Keratinocyte (primary cell): ENCODE measurements at regions not wholly inside any gene's neighbourhood (a gene's known extent, or its start where the extent isn't known, plus 50 kb on each side); places are given as distances from the start of the nearest gene placed in this dataset.

Experiments
- DNase-seq: peaks from one replicate; pipeline ENCODE4 v3.0.0-alpha.2; 2011; ENCODE audit warnings: low read depth, missing footprints, low spot score
- FAIRE-seq: peaks from 2 replicates; lab custom pipeline; 2011; peaks lifted over from hg19 to GRCh38; lab: Jason Lieb, UNC
- H2AFZ ChIP-seq: 2 replicates; pipeline ENCODE4 v1.6.0; 2012; ENCODE audit warnings: low read length, control low read depth, inconsistent platforms; ENCODE audit not compliant: control insufficient read depth
- H3K27ac ChIP-seq: 2 replicates; pipeline ENCODE4 v1.5.1; 2011; ENCODE audit warnings: low read length; ENCODE audit not compliant: control insufficient read depth, insufficient read depth
- H3K27me3 ChIP-seq: 3 replicates; pipeline ENCODE4 v1.6.0; 2011; ENCODE audit warnings: low read length; ENCODE audit not compliant: control insufficient read depth, insufficient read depth; ENCODE audit errors: extremely low read depth
- H3K36me3 ChIP-seq, 2 experiments: 2 replicates in 1 of 2; 3 replicates in 1 of 2; pipeline ENCODE4 v1.5.1; 2011; ENCODE audit warnings: low read length in 2 of 2, mild to moderate bottlenecking in 1 of 2; ENCODE audit not compliant: control insufficient read depth in 2 of 2, insufficient read depth in 2 of 2; ENCODE audit errors: extremely low read depth in 1 of 2
- H3K4me1 ChIP-seq: 3 replicates; pipeline ENCODE4 v1.5.1; 2011; ENCODE audit warnings: low read length; ENCODE audit not compliant: control insufficient read depth, insufficient read depth; ENCODE audit errors: extremely low read depth
- H3K4me2 ChIP-seq: 3 replicates; pipeline ENCODE4 v1.6.0; 2011; ENCODE audit warnings: low read depth, low read length; ENCODE audit not compliant: control insufficient read depth, insufficient read depth; ENCODE audit errors: extremely low read depth
- H3K4me3 ChIP-seq, 3 experiments: fragments of 200-600 bp in 1 of 3; sonication (generic) in 1 of 3; 2 replicates in 2 of 3; 3 replicates in 1 of 3; pipeline ENCODE4 v1.5.1; 2011 to 2016; ENCODE audit warnings: low read length in 3 of 3, mild to moderate bottlenecking in 3 of 3, control low read depth in 2 of 3, inconsistent platforms in 1 of 3, low read depth in 1 of 3, mixed read lengths in 1 of 3, mixed run types in 1 of 3, moderate library complexity in 1 of 3; ENCODE audit not compliant: control insufficient read depth in 2 of 3, insufficient read depth in 2 of 3; ENCODE audit errors: extremely low read depth in 1 of 3
- H3K79me2 ChIP-seq: 2 replicates; pipeline ENCODE4 v1.6.0; 2012; ENCODE audit warnings: low read length; ENCODE audit not compliant: control insufficient read depth, insufficient read depth
- H3K9ac ChIP-seq: 3 replicates; pipeline ENCODE4 v1.6.0; 2011; ENCODE audit warnings: low read length; ENCODE audit not compliant: control insufficient read depth, insufficient read depth; ENCODE audit errors: extremely low read depth
- H3K9me1 ChIP-seq: 3 replicates; pipeline ENCODE4 v1.6.0; 2011; ENCODE audit warnings: low read length; ENCODE audit not compliant: control insufficient read depth, insufficient read depth; ENCODE audit errors: extremely low read depth
- H3K9me3 ChIP-seq: 2 replicates; pipeline ENCODE4 v1.5.1; 2012; ENCODE audit warnings: low read depth, low read length; ENCODE audit not compliant: control insufficient read depth
- H4K20me1 ChIP-seq: 3 replicates; pipeline ENCODE4 v1.6.0; 2011; ENCODE audit warnings: low read length; ENCODE audit not compliant: control insufficient read depth, insufficient read depth; ENCODE audit errors: extremely low read depth
- EZH2 ChIP-seq: IDR thresholded peaks from one replicate; pipeline ENCODE4 v1.6.1; 2012; ENCODE audit warnings: inconsistent platforms, mild to moderate bottlenecking, low read length, moderate library complexity
- dilution Hi-C: fragments of 300-500 bp; cut with MboI; formaldehyde crosslinking; loops from one replicate; pipeline ENCODE4 v1.7.0; 2020; ENCODE audit warnings: low sequenced_read_pairs; ENCODE audit not compliant: extremely low pct_ligation_motif_present
- TF ChIP-seq, protein P1 (sequence below), 3 experiments: IDR thresholded peaks in 1 of 3; conservative IDR thresholded peaks in 1 of 3; optimal IDR thresholded peaks in 1 of 3; 2 replicates in 2 of 3; 3 replicates in 1 of 3; pipeline versions ENCODE3 to v1.5.1; 2011; ENCODE audit warnings: low read length in 3 of 3, mild to moderate bottlenecking in 3 of 3, moderate library complexity in 2 of 3, control low read depth in 1 of 3, inconsistent platforms in 1 of 3; ENCODE audit not compliant: insufficient read depth in 2 of 3; ENCODE audit errors: extremely low read depth in 1 of 3

DNA sequence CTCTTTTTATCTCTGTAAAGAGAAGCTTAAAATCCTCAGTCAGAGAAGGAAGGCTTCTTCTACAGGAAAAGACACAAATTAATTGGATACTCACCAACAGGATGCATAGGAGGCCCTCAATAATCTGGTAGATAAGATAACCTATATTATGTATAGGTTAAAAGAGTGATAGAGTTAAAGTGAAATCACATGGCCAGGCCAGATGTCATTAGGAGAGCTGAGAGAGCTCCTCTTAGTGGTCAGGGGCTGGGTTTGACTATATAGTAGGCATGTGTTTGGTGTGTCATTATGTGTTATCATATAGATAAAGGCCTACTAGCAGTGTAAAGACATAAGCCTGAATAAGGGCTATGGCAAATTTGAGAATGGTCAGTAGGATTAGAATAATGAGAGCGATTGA is 479.3 kb downstream of the EPHA3 start:
- FAIRE-seq (no peak), DNase-seq (no peak)
- Histone ChIP-seq H3K4me1 (no peaks in the 10 kb centered on the region), H3K27me3 (no peaks in the 10 kb centered on the region), H3K36me3 (no peaks in the 10 kb centered on the region), H3K4me2 (no peak overlapping the region), H3K9ac (no peak overlapping the region), H3K9me3 (no peaks in the 10 kb centered on the region), H4K20me1 (no peaks in the 10 kb centered on the region), H3K4me3 (no peak overlapping the region), H2AFZ (no peak overlapping the region), H3K27ac (no peak overlapping the region), H3K79me2 (no peaks in the 10 kb centered on the region), H3K9me1 (no peaks in the 10 kb centered on the region)
- dilution Hi-C loops, result no loop called here
- TF ChIP-seq, protein P1, sequence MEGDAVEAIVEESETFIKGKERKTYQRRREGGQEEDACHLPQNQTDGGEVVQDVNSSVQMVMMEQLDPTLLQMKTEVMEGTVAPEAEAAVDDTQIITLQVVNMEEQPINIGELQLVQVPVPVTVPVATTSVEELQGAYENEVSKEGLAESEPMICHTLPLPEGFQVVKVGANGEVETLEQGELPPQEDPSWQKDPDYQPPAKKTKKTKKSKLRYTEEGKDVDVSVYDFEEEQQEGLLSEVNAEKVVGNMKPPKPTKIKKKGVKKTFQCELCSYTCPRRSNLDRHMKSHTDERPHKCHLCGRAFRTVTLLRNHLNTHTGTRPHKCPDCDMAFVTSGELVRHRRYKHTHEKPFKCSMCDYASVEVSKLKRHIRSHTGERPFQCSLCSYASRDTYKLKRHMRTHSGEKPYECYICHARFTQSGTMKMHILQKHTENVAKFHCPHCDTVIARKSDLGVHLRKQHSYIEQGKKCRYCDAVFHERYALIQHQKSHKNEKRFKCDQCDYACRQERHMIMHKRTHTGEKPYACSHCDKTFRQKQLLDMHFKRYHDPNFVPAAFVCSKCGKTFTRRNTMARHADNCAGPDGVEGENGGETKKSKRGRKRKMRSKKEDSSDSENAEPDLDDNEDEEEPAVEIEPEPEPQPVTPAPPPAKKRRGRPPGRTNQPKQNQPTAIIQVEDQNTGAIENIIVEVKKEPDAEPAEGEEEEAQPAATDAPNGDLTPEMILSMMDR (optimal IDR thresholded peaks at IDR 0.05 in 1 of 3, IDR thresholded peaks at IDR 0.05 in 1 of 3, conservative IDR thresholded peaks at IDR 0.05 in 1 of 3; ENCODE audit: extremely low read depth in 1 of 3, insufficient read depth in 2 of 3, low read length in 3 of 3), result no peak
- no peak for TF ChIP-seq EZH2

DNA sequence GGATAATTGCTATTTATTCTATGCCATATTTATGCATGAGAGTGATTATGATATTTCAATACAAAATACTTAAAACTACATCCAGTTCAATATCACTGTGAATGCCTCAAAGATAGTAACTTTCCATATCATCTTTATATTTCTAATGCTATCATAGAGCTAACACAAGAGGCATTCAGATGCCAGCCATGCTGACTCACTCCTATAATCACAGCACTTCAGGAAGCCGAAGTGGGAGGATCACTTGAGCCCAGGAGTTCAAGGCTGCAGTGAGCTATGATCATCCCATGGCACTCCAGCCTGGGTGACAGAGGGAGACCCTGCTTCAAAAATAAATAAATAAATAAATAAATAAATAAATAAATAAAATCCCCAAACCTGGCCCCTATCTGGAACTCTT is 498.7 kb downstream of the EPHA3 start:
- Histone ChIP-seq H3K9me1 (no peaks in the 10 kb centered on the region), H4K20me1 (no peaks in the 10 kb centered on the region), H3K9ac (no peak overlapping the region), H3K4me1 (no peaks in the 10 kb centered on the region), H3K27me3 (no peaks in the 10 kb centered on the region), H3K79me2 (no peaks in the 10 kb centered on the region), H3K36me3 (no peaks in the 10 kb centered on the region), H2AFZ (no peak overlapping the region), H3K9me3 (no peaks in the 10 kb centered on the region), H3K4me3 (no peak overlapping the region), H3K4me2 (no peak overlapping the region), H3K27ac (no peak overlapping the region)
- dilution Hi-C loops, result no loop called here
- no peak for DNase-seq
- no peak for FAIRE-seq
- TF ChIP-seq EZH2, result no peak
- TF ChIP-seq, protein P1 (optimal IDR thresholded peaks at IDR 0.05 in 1 of 3, IDR thresholded peaks at IDR 0.05 in 1 of 3, conservative IDR thresholded peaks at IDR 0.05 in 1 of 3; ENCODE audit: extremely low read depth in 1 of 3, insufficient read depth in 2 of 3, low read length in 3 of 3), result no peak
